HepG2 (cell line): ENCODE measurements at regions not wholly inside any gene's neighbourhood (a gene's known extent, or its start where the extent isn't known, plus 50 kb on each side); places are given as distances from the start of the nearest gene placed in this dataset.

ENCODE experiments used
- ATAC-seq: fragments of 200-7000 bp; cut with Tn5 transposase; 3 replicates; pipeline ENCODE4 v1.9.1; 2020; ENCODE audit warnings: mild to moderate bottlenecking, moderate library complexity
- BruUV-seq: library from RNA; stranded (reverse); fragments of 400-500 nt; replicated peaks from 2 replicates; lab custom pipeline; 2021; lab: Mats Ljungman, UMichigan
- CTCF ChIA-PET: fragments of 300-600 bp; formaldehyde crosslinking; extraction: SDS; loops from one replicate; lab custom pipeline; 2021; ENCODE audit warnings: low total read pairs, inconsistent platforms, low intra/inter-chr PET ratio; lab: Yijun Ruan, JAX
- POLR2A ChIA-PET: fragments of 350-600 bp; sonication (Branson Sonifier 250); formaldehyde crosslinking; loops from one replicate; lab custom pipeline; 2020; ENCODE audit warnings: antibody characterized with exemption, inconsistent platforms; lab: Yijun Ruan, JAX
- DNase-seq: peaks from one replicate; pipeline ENCODE4 v3.0.0-alpha.2; 2015; ENCODE audit warnings: low spot score
- FAIRE-seq: peaks from 3 replicates; lab custom pipeline; 2011; peaks lifted over from hg19 to GRCh38; lab: Jason Lieb, UNC
- H2AFZ ChIP-seq: one replicate; pipeline ENCODE4 v1.6.1; 2011; ENCODE audit warnings: low read length, inconsistent platforms
- H3K27ac ChIP-seq: fragments of 300-600 bp; 3 replicates; pipeline ENCODE4 v1.8.0; 2011; ENCODE audit warnings: mixed run types, mild to moderate bottlenecking, mixed read lengths, low read length, inconsistent platforms; ENCODE audit not compliant: insufficient read depth; ENCODE audit errors: extremely low read length
- H3K27me3 ChIP-seq, 2 experiments: fragments of 200-600 bp in 1 of 2; 2 replicates in 1 of 2; 3 replicates in 1 of 2; pipeline versions ENCODE4 v1.6.0 to v1.8.0; 2011; ENCODE audit warnings: low read length in 2 of 2, mild to moderate bottlenecking in 2 of 2, moderate library complexity in 2 of 2, inconsistent platforms in 1 of 2; ENCODE audit not compliant: insufficient read depth in 2 of 2, control insufficient read depth in 1 of 2
- H3K36me3 ChIP-seq, 2 experiments: fragments of 200-600 bp in 1 of 2; replicated peaks in 1 of 2; 2 replicates in 1 of 2; 3 replicates in 1 of 2; pipeline versions ENCODE4 v1.5.1 to v1.8.0; 2011; ENCODE audit warnings: low read length in 2 of 2, inconsistent platforms in 1 of 2; ENCODE audit not compliant: insufficient read depth in 2 of 2, control insufficient read depth in 1 of 2
- H3K4me1 ChIP-seq: 2 replicates; pipeline ENCODE4 v1.5.1; 2012; ENCODE audit warnings: low read length, inconsistent platforms; ENCODE audit not compliant: insufficient read depth
- H3K4me2 ChIP-seq: 2 replicates; pipeline ENCODE4 v1.6.0; 2011; ENCODE audit warnings: low read depth, low read length, inconsistent platforms
- H3K4me3 ChIP-seq, 3 experiments: fragments of 200-600 bp in 1 of 3; sonication (generic), shearing (Covaris generic) in 1 of 3; replicated peaks in 1 of 3; 2 replicates each; pipeline ENCODE4 v1.5.1; 2011 to 2016; ENCODE audit warnings: low read length in 3 of 3, inconsistent platforms in 2 of 3, low read depth in 2 of 3, mild to moderate bottlenecking in 2 of 3, control low read depth in 1 of 3, mixed read lengths in 1 of 3; ENCODE audit not compliant: insufficient read depth in 1 of 3
- H3K79me2 ChIP-seq: one replicate; pipeline ENCODE4 v1.6.1; 2011; ENCODE audit warnings: low read length, inconsistent platforms; ENCODE audit not compliant: insufficient read depth
- H3K9ac ChIP-seq: 2 replicates; pipeline ENCODE4 v1.6.0; 2011; ENCODE audit warnings: mild to moderate bottlenecking, low read depth, low read length, inconsistent platforms; ENCODE audit not compliant: insufficient read depth
- H3K9me3 ChIP-seq: 2 replicates; pipeline ENCODE4 v1.5.1; 2012; ENCODE audit warnings: mild to moderate bottlenecking, low read length
- H4K20me1 ChIP-seq: 2 replicates; pipeline ENCODE4 v1.6.0; 2011; ENCODE audit warnings: inconsistent platforms, mild to moderate bottlenecking, low read length, moderate library complexity; ENCODE audit not compliant: insufficient read depth
- HDAC2 ChIP-seq: sonication (generic); formaldehyde crosslinking; IDR thresholded peaks from 2 replicates; pipeline ENCODE4 v1.4.0; 2020; ENCODE audit warnings: missing genetic modification reagents
- HNRNPK ChIP-seq: fragments of 200-400 bp; formaldehyde crosslinking; IDR thresholded peaks from 2 replicates; pipeline ENCODE4 v1.6.1; 2018; ENCODE audit warnings: low read length, low read depth, moderate library complexity, mild to moderate bottlenecking; ENCODE audit not compliant: poor library complexity, severe bottlenecking
- HOXA7 ChIP-seq: sonication (generic); formaldehyde crosslinking; IDR thresholded peaks from 2 replicates; pipeline ENCODE4 v1.8.1; 2022; ENCODE audit warnings: mild to moderate bottlenecking, missing genetic modification reagents, moderate library complexity
- LBX2 ChIP-seq: sonication (generic); formaldehyde crosslinking; IDR thresholded peaks from 2 replicates; pipeline ENCODE4 v1.5.0; 2020; ENCODE audit warnings: missing genetic modification reagents, mild to moderate bottlenecking, borderline replicate concordance
- NRL ChIP-seq: sonication (generic); formaldehyde crosslinking; IDR thresholded peaks from 2 replicates; pipeline ENCODE4 v1.5.0; 2020; ENCODE audit warnings: missing genetic modification reagents, mild to moderate bottlenecking, moderate library complexity, borderline replicate concordance
- THAP8 ChIP-seq: sonication (generic); formaldehyde crosslinking; IDR thresholded peaks from 2 replicates; pipeline ENCODE4 v1.5.1; 2020; ENCODE audit warnings: missing genetic modification reagents, mild to moderate bottlenecking, borderline replicate concordance
- ZBTB10 ChIP-seq: sonication (generic); formaldehyde crosslinking; IDR thresholded peaks from 2 replicates; pipeline ENCODE4 v1.4.0; 2020; ENCODE audit warnings: missing genetic modification reagents, borderline replicate concordance
- WGBS: methylation state at CpG from one replicate; pipeline ENCODE4 v1.1.6; 2017; ENCODE audit warnings: low lambda C conversion rate; 5-methylcytosine and 5-hydroxymethylcytosine counted together
- in situ Hi-C: cut with HindIII; loops from 2 replicates; pipeline ENCODE4 v1.10.0; 2017; ENCODE audit warnings: low pct_unique_long_range_greater_than_20kb; ENCODE audit not compliant: extremely low pct_ligation_motif_present
- intact Hi-C: fragments of 100-400 bp; cut with micrococcal nuclease; formaldehyde crosslinking; loops from one replicate; pipeline ENCODE4 v1.10.0; 2022; ENCODE audit not compliant: unreplicated experiment

GRCh38 chr7:136180984-136181383 lies 203.8 kb upstream of the MTPN start:
- Histone ChIP-seq H2AFZ (no peak overlapping the region), H3K9ac (no peak overlapping the region), H3K9me3 (no peaks in the 10 kb centered on the region), H3K27ac (no peak overlapping the region), H3K4me2 (no peak overlapping the region), H3K4me3 (no peak overlapping the region), H3K4me1 (no peaks in the 10 kb centered on the region), H3K79me2 (no peaks in the 10 kb centered on the region), H3K27me3 (no peaks in the 10 kb centered on the region), H4K20me1 (no peaks in the 10 kb centered on the region), H3K36me3 (no peaks in the 10 kb centered on the region)
- in situ Hi-C loops: no loop called here
- BruUV-seq: no TSS peak
- ChIA-PET CTCF (no interaction called here), POLR2A (no interaction called here)
- ATAC-seq (no peak), DNase-seq (no peak), FAIRE-seq (no peak)
- 16% methylated on average over 7 of the region's 7 CpGs for WGBS
- intact Hi-C loops: no loop called here
- TF ChIP-seq HDAC2 (no peak), NRL (CRISPR knock-in tag) (no peak), THAP8 (CRISPR knock-in tag) (no peak), LBX2 (no peak), HOXA7 (CRISPR knock-in tag) (no peak), HNRNPK (no peak), ZBTB10 (no peak)
